ENCODE measurements at regions not wholly inside any gene's neighbourhood (a gene's known extent, or its start where the extent isn't known, plus 50 kb on each side); places are given as distances from the start of the nearest gene placed in this dataset.

DNA sequence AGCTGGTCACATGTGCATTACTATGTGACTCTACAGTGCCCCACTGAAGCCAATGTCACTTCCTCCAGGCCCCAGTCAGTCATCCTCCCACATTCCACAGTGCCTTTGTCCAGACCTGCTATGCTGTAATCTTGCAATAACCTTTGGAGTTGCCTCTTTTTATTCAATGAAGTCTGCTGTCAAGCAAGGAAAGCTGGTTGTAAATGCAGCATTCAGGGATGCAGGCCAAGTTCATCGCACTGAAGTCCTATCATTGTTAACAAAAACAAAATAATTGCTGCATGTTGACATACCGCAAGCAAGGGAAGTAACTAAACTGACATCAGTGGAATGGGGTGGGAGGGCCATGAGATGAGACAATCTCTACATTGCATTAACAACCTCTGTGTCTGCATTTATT is 131.2 kb upstream of the CDYL start:
- TF ChIP-seq POLR2AphosphoS5 (IDR thresholded peaks at IDR 0.05; ENCODE audit: borderline replicate concordance, low read depth, low read length) (no peak), EZH2 (IDR thresholded peaks at IDR 0.05) (no peak), FOXP2 (optimal IDR thresholded peaks at IDR 0.05; ENCODE audit: control extremely low read depth, extremely low read length, insufficient read depth) (no peak)

All from SK-N-MC (cell line).